ENCODE measurements at regions not wholly inside any gene's neighbourhood (a gene's known extent, or its start where the extent isn't known, plus 50 kb on each side); places are given as distances from the start of the nearest gene placed in this dataset.

DNA sequence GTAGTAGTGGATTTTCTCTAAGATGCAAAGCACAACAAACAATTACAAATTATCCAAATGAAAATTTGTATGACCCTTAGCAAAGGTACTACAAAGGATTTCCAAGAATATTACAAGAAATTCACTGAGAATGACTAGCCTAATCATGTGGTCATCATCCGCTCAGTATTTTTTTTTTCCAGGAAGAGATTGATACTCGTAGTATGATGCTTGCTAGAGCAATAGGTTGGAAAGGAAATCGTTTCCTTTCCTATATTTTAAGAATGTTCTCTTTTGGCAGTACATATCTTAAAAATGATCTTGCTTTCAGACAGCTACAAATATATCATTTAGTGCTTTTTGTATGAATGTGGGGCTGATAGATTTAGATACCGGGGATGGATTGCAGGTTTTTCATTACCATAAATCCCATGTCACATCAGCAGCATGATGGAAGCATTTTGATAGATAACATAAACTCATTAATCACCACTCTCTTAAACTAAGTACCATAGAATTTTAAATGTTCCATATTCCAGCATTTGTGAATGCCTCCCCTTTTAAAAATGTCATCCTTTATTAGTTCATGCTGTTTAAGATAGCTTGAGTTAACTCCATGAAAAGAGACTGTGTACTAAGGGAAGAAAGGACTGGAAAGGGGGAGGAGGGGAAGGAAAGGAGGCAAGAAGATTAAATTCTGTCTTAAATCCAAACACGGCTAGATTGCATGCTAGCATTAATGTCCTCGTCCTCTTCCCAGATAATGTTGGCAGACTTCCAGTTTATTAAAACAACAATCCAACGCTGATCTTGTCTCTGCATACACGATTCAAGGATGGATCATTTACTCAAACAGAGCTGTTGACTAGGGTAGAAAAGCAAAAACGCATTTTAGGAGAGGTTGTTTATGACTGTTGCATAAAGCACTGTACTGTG is 311.7 kb upstream of the ZNF608 start:
- no peak for TF ChIP-seq YY1 (IDR thresholded peaks at IDR 0.05; ENCODE audit: low read depth)
- TF ChIP-seq, protein P1, sequence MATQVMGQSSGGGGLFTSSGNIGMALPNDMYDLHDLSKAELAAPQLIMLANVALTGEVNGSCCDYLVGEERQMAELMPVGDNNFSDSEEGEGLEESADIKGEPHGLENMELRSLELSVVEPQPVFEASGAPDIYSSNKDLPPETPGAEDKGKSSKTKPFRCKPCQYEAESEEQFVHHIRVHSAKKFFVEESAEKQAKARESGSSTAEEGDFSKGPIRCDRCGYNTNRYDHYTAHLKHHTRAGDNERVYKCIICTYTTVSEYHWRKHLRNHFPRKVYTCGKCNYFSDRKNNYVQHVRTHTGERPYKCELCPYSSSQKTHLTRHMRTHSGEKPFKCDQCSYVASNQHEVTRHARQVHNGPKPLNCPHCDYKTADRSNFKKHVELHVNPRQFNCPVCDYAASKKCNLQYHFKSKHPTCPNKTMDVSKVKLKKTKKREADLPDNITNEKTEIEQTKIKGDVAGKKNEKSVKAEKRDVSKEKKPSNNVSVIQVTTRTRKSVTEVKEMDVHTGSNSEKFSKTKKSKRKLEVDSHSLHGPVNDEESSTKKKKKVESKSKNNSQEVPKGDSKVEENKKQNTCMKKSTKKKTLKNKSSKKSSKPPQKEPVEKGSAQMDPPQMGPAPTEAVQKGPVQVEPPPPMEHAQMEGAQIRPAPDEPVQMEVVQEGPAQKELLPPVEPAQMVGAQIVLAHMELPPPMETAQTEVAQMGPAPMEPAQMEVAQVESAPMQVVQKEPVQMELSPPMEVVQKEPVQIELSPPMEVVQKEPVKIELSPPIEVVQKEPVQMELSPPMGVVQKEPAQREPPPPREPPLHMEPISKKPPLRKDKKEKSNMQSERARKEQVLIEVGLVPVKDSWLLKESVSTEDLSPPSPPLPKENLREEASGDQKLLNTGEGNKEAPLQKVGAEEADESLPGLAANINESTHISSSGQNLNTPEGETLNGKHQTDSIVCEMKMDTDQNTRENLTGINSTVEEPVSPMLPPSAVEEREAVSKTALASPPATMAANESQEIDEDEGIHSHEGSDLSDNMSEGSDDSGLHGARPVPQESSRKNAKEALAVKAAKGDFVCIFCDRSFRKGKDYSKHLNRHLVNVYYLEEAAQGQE (IDR thresholded peaks at IDR 0.05; ENCODE audit: low read depth) = no peak
- no peak for TF ChIP-seq ZBTB7A (IDR thresholded peaks at IDR 0.05; ENCODE audit: low read depth)
- no peak for TF ChIP-seq TEAD4 (IDR thresholded peaks at IDR 0.05)
- no peak for TF ChIP-seq TCF12 (IDR thresholded peaks at IDR 0.05; ENCODE audit: low read depth)
